Tibial nerve (tissue), 4 donors: ENCODE measurements at regions not wholly inside any gene's neighbourhood (a gene's known extent, or its start where the extent isn't known, plus 50 kb on each side); places are given as distances from the start of the nearest gene placed in this dataset.
"Not testable (repeated sequence)": the region's sequence is repeated elsewhere in the genome, so short reads cannot be mapped to it uniquely, and the experiment has no call there.

Source experiments
- DNase-seq, 2 donors: peaks; one replicate each; pipeline ENCODE4 v3.0.0-alpha.2; 2019; ENCODE audit warnings: low spot score in 2 of 2
- H3K27ac ChIP-seq, 4 donors: fragments of 200-600 bp; sonication (generic) in 3 of 4; one replicate each; pipeline ENCODE4 v1.5.1; 2017 to 2019; ENCODE audit warnings: mild to moderate bottlenecking in 1 of 4
- H3K27me3 ChIP-seq, 2 donors: fragments of 200-600 bp; sonication (generic) in 1 of 2; one replicate each; pipeline versions ENCODE4 v1.5.1 to v1.6.0; 2017 to 2019
- H3K36me3 ChIP-seq, 3 donors: fragments of 200-600 bp; sonication (generic); one replicate each; pipeline ENCODE4 v1.5.1; 2018 to 2019
- H3K4me1 ChIP-seq, 4 donors: fragments of 200-600 bp; sonication (generic) in 3 of 4; one replicate each; pipeline ENCODE4 v1.5.1; 2017 to 2019
- H3K4me3 ChIP-seq, 4 donors: fragments of 200-600 bp; sonication (generic) in 3 of 4; one replicate each; pipeline ENCODE4 v1.5.1; 2017 to 2019; ENCODE audit warnings: mild to moderate bottlenecking in 1 of 4, moderate library complexity in 1 of 4
- H3K9me3 ChIP-seq, 4 donors: fragments of 200-600 bp; sonication (generic) in 3 of 4; one replicate each; pipeline ENCODE4 v1.5.1; 2017 to 2019
- EP300 ChIP-seq, 2 donors: sonication (generic); formaldehyde crosslinking; IDR thresholded peaks; one replicate each; pipeline ENCODE4 v1.6.1; 2017; ENCODE audit warnings: antibody characterized with exemption in 2 of 2, mild to moderate bottlenecking in 1 of 2
- POLR2A ChIP-seq, 2 donors: fragments of 450-650 bp; IDR thresholded peaks; one replicate each; pipeline ENCODE4 v1.6.1; 2017; ENCODE audit warnings: antibody characterized with exemption in 2 of 2, mild to moderate bottlenecking in 2 of 2, moderate library complexity in 2 of 2
- WGBS, 2 donors: methylation state at CpG; one replicate each; pipeline ENCODE4 v1.1.5; 2018; 5-methylcytosine and 5-hydroxymethylcytosine counted together
- TF ChIP-seq, protein P1 (sequence below), 5 experiments: fragments of 200-600 bp in 3 of 5; fragments of 450-650 bp in 2 of 5; sonication (generic) in 3 of 5; IDR thresholded peaks; one replicate each; pipeline ENCODE4 v1.5.1; 2016 to 2019; ENCODE audit warnings: antibody characterized with exemption in 5 of 5, mild to moderate bottlenecking in 3 of 5, moderate library complexity in 2 of 5

DNA sequence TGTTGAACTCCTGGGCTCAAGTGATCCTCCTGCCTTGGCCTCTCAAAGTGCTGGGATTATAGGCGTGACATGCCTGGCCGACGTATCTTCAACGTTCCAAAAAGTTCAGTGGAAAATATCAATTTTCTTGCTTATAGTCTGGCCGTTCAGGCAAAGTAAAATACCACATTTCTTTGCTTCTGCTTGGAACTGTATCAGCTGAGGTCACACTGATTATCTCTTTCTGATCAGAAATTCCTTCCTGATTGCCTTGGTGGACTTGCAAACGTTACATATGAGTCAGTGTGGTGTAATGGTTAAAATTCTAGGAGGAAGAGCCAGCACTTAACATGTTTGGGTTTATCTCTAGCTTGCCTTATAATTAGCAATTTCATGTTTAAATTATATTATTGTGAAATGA is 189.5 kb upstream of the VKORC1L1 start:
- not testable (repeated sequence) for H3K27me3 ChIP-seq, H3K36me3 ChIP-seq, DNase-seq, H3K27ac ChIP-seq, H3K9me3 ChIP-seq, H3K4me1 ChIP-seq, H3K4me3 ChIP-seq
- WGBS, 2 donors, result 75 to 80% methylated on average over 6 of the region's 6 CpGs

GRCh38 chr7:65699026-65699714 is 173.7 kb upstream of the VKORC1L1 start:
- H3K27me3 ChIP-seq, H3K36me3 ChIP-seq, H3K27ac ChIP-seq, H3K4me3 ChIP-seq, H3K4me1 ChIP-seq, H3K9me3 ChIP-seq, DNase-seq: not testable (repeated sequence)
- 17% methylated on average over 1 of the region's 5 CpGs; no CpG with 5 or more reads in 1 of the 2 donors for WGBS, 2 donors

DNA sequence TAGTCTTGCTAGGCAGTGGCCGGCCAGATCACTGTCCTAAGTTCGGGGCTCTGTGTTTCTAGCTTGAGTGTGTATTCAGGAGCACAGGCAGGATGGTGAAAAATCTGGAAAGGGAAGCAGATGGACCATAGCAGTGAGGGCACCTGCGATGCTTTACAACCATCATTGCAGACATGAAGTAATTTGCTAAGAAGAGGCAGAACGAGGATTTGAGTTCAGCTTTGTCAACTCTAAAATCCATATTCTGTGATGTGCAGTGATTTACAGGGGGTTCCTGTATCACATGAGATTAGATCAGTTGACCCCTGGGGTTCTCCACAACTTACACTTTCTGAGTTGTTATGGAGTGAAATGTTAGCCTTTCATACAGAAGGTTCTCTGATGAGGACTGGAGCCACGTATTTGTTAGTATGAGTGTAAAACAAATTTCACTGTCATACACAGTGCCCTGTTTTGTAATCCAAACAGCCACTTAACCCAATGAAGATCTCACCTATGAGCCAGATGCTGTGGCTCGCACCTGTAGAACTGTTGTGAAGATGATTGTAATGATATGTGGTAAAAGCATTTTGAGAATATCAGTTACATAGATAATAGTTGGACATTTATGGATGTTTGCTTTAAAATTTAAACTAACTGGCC is 173.0 kb upstream of the VKORC1L1 start:
- H3K9me3 ChIP-seq, H3K27me3 ChIP-seq, DNase-seq, H3K36me3 ChIP-seq, H3K4me1 ChIP-seq, H3K27ac ChIP-seq, H3K4me3 ChIP-seq: not testable (repeated sequence)
- WGBS, 2 donors, result 79 to 91% methylated on average over 4 of the region's 6 CpGs

GRCh38 chr7:65719123-65719798 is 153.6 kb upstream of the VKORC1L1 start:
- 87 to 92% methylated on average over 3 to 4 of the region's 4 CpGs for WGBS, 2 donors
- H3K27me3 ChIP-seq, H3K4me1 ChIP-seq, H3K9me3 ChIP-seq, H3K4me3 ChIP-seq, DNase-seq, H3K27ac ChIP-seq, H3K36me3 ChIP-seq: not testable (repeated sequence)

DNA sequence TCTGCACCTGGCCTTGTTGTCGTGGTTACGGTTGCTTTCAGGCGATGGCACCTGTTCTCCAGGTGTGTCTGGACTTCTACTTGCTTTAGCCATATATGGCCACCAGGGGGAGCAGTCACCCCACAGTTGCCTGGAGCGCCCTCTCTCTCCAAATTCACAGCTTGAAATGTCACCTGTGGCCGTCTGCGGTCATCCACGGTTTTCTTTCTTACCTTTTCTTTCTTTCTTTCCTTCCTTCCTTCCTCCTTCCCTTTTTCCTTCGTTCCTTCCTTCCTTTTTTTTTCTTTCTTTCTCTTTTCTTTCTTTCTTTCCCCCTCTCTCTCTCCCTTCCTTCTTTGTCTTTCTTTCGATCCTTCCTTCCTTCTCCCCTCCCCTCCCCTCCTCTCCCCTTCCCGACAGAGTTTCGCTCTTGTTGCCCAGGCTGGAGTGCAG is 150.5 kb upstream of the VKORC1L1 start:
- Histone ChIP-seq H3K4me1 (no peaks in the 10 kb centered on the region), H3K36me3 (peaks cover 0 to 21% (median 0%) of the 10 kb centered on the region in 3 donors), H3K4me3 (no peak overlapping the region), H3K9me3 (no peaks in the 10 kb centered on the region), H3K27me3 (no peaks in the 10 kb centered on the region), H3K27ac (no peak overlapping the region)
- WGBS, 2 donors, result 41 to 45% methylated on average over 11 of the region's 11 CpGs
- TF ChIP-seq POLR2A (IDR thresholded peaks at IDR 0.05) (no peak), EP300 (IDR thresholded peaks at IDR 0.05) (no peak)
- TF ChIP-seq, protein P1, sequence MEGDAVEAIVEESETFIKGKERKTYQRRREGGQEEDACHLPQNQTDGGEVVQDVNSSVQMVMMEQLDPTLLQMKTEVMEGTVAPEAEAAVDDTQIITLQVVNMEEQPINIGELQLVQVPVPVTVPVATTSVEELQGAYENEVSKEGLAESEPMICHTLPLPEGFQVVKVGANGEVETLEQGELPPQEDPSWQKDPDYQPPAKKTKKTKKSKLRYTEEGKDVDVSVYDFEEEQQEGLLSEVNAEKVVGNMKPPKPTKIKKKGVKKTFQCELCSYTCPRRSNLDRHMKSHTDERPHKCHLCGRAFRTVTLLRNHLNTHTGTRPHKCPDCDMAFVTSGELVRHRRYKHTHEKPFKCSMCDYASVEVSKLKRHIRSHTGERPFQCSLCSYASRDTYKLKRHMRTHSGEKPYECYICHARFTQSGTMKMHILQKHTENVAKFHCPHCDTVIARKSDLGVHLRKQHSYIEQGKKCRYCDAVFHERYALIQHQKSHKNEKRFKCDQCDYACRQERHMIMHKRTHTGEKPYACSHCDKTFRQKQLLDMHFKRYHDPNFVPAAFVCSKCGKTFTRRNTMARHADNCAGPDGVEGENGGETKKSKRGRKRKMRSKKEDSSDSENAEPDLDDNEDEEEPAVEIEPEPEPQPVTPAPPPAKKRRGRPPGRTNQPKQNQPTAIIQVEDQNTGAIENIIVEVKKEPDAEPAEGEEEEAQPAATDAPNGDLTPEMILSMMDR (IDR thresholded peaks at IDR 0.05), result peak; percentile 17 to 63 (median 54)
- DNase-seq, result peak in 1 of 2 donors; percentile 41

GRCh38 chr7:65727182-65727581 is 145.7 kb upstream of the VKORC1L1 start:
- H3K4me1 ChIP-seq, H3K4me3 ChIP-seq, H3K27me3 ChIP-seq, H3K9me3 ChIP-seq, H3K27ac ChIP-seq, DNase-seq: not testable (repeated sequence)
- WGBS, 2 donors, result 84 to 85% methylated on average over 4 of the region's 4 CpGs
- peaks cover 0 to 26% (median 0%) of the 10 kb centered on the region in 3 donors for H3K36me3 ChIP-seq

DNA sequence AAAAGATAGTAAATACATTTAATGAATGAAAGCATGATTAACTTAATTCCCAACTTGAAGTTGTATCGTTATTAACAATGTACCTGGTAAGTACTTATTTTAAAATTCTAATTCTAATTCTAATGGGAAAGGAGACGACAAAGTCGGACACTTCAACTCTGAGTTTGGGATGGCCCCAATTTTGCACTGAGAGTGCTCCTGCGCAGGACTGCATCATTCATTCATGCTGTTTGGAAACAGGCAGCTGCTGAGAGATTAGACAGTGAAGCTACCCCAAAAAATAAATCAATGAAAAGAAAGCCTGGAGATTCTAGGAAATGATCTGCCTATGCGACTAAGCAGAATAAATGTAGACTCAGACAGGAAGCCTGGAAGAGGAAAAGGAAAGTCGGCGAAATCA is 141.7 kb upstream of the VKORC1L1 start:
- Histone ChIP-seq H3K4me3 (peak overlapping the region in 1 of 4 donors; percentile 6), H3K4me1 (peaks cover 0 to 6% (median 2%) of the 10 kb centered on the region in 4 donors), H3K27me3 (no peaks in the 10 kb centered on the region), H3K27ac (no peak overlapping the region), H3K36me3 (peaks cover 0 to 44% (median 0%) of the 10 kb centered on the region in 3 donors), H3K9me3 (no peaks in the 10 kb centered on the region)
- TF ChIP-seq EP300 (IDR thresholded peaks at IDR 0.05), result no peak
- TF ChIP-seq POLR2A (IDR thresholded peaks at IDR 0.05), result no peak
- TF ChIP-seq, protein P1 (IDR thresholded peaks at IDR 0.05), result no peak
- 72 to 80% methylated on average over 7 of the region's 7 CpGs for WGBS, 2 donors
- DNase-seq, result no peak
